Hepatic stellate cell (primary cell): ENCODE measurements at regions not wholly inside any gene's neighbourhood (a gene's known extent, or its start where the extent isn't known, plus 50 kb on each side); places are given as distances from the start of the nearest gene placed in this dataset.

Experiments used
- DNase-seq: peaks from one replicate; pipeline ENCODE4 v3.0.0; 2011; ENCODE audit warnings: low spot score

DNA sequence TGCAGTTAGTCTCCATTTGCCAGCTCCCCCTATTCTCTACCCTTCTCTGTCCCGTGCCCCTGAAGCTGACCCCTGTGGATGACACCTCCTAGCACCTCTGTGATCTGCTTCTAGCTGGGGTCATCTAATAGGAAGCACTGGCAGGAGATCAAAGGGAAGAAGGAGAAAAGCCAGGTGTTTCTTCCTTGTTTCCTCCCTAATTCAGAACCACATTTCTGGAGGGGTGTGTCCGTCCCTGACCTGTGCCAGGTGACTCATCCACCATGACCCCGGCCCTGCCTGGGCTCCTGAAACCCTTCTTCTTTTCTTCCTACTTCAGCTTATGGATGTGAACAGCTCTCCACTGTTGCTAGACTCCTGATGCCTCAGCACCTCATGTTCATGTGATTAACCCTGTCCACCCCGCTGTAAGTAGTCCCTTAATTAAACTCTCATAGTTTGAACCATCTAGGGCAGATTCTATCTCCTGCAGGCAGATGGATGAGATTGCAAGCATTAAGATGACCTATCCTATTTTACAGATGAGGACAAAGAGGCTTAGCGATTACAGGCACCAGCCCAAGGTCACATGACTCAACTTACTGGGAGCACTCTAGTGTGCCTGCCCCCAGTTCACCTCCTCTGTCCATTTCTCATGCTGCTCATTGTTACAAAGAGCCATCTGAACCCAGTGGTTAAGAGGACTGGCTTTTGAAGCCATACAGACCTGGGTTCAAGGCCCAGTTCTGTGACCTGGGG is 770.5 kb downstream of the MED13L start:
- no peak for DNase-seq

DNA sequence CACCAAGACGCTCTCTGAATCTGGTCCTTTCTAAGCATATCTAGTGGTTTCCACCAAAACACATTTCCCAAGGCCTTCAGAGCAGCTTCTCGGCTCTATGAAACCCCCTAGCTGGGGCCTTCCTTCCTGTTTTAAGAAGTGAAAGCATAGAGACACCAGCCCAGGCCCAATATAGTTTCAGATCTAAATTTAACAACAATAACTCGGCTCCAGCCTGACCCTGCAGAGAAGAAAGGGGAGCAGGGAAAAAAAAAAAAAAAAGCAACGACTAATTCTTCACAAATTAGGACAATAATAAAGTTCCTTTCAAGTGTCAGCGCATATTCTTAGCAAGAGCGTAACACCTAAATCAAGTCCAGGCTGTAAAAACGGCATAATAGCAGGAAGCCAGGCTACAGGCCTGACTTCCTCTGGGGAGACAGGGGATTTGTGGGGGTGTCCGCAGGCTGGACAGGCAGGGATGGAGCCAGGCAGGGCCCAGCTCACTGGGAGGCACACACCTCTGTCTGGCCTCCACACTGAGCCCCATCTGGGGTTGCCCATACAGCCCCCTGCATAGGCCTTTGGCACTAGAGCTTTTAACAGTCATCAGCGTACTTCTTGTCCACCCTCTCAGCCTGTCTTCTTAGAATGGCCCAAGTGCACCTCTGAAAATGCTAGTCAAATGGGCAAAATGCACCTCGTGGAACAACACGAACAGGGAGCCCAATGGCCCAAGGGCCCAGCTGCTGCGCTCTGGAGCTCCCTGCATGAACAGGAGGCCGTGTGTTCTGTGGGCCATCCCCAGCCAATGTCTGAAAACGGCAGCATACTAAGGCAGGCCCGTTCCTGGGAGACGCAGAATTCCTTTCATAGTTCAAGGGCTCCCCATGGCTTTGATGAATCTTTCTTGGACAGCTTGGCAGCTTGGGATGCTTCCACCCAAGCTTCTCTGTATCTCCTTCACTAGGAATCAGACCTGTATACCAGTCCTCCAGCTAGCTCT is 772.9 kb downstream of the MED13L start:
- no peak for DNase-seq

DNA sequence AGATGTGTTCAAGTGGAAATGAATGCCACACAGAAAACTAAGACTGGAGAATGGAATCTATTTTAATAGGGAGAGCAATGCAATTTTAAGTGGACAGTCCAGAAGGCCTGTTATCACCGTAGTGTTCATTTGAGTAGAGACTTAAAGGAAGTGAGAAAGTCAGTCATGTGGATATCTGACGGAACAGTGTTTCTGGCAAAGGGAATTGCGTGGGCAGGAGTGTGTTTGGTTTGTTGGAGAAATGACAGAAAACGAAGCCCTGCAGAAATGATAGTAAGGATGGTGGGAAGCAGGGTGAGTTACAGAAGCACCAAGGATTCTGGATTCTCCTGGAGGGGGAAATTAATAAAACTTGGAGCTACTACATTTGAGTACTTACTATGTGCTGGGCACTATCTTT is 776.6 kb downstream of the MED13L start:
- no peak for DNase-seq

DNA sequence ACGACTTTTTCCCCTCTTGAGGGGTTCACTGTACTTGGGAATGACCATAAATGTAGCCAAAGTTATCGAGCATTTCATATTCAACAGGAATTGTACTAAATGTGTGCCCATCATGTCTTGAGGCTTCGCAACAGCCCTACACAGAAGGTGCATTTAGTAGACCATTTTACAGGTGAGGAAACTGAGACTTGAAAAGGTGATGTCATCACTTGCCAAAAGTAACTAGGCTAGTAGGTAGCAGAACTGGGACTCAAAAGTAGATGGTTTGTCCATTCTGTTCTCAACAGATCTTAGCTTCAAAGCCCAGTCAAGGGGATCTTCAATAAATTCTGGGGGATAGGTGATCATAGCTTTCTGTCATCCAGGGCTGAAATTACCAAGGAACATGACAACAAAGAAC is 782.2 kb downstream of the MED13L start:
- DNase-seq: no peak

DNA sequence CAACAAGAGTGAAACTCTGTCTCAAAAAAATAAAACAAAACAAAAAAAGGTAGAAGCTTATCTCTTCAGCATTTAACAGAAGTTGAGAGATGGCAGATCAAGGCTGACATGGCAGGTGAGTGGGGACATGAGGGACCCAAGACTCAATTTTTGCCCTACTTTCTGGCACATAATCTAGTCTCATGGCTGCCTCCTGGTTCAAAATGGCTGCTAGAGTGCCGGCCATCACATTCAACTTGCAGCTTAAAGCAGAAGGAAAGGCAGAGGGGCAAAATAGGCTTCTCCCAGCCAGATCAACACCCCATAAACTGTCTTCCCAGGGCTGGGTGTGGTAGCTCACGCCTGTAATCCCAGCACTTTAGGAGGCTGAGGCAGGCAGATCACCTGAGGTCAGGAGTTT is 784.9 kb downstream of the MED13L start:
- no peak for DNase-seq

DNA sequence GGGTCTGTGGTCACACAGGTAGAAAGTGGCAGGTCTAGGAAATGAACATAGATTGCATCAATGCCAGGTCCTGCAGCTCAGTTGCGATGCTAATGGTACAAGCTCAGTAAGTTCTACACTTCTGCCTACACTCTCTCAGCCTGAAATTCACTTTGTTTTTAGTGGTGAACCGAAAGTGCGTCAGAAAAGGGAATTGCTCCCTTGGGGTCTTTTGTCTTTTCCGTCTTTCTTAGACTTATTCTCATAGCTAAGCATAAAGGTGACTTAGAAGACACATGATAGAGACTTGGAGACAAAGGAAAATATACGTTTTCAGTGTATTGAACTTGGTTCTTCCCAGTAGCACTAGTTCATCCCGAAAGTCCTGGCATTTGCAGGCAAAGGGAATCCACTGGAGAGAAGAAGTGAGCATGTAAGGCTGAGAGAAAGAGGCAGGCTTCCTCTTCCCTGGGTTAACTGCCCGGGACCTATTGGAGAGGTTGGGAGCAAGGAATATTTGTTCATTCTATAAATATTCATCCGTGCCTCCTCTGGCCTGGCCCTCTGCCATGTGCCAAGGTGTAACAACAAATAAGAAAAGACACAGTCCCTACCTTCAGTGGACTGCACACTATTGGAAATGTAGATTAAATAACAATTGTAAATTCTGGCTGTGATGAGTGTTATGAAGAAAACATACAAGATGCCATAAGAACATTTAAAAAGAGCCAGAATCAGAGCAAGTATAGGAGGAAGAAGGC is 785.8 kb downstream of the MED13L start:
- no peak for DNase-seq

DNA sequence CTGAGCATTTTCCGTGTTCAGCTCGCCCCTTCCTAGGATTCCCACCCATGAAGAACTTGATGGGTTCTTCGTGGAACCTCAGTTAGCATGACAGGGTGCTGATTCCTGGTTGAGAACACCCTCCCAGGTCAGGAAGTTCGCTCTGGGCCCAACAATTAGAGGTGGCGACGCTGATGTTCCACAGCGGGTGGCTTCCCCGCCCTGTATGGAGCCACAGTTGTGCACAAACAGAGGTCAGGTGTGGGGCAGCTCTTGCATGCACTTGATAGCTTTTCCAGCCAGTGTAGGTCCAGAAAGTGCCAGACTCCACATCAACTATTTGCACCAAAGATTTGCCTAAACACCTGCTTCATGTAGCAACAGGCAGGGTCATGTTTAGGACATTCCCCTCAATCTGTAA is 788.2 kb downstream of the MED13L start:
- DNase-seq: no peak

DNA sequence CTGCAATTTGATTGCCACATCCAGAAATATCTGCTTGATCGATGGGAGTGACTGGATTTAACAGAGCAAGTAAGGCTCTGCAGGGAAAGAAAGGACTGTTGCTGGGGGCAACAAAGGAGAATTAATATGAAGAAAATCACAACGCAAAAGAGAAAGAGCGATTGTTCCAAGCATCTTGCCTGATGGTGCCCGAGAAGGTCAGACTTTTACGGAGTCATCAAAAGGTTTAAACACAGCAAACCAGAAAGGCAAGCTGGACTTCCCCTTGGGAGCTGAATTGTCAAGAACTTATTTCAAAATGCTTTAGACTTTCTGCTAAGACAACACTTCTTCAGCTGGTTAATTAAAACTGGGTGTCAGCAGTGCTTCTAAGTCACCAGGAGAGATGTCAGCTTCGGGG is 791.5 kb downstream of the MED13L start:
- DNase-seq: no peak

DNA sequence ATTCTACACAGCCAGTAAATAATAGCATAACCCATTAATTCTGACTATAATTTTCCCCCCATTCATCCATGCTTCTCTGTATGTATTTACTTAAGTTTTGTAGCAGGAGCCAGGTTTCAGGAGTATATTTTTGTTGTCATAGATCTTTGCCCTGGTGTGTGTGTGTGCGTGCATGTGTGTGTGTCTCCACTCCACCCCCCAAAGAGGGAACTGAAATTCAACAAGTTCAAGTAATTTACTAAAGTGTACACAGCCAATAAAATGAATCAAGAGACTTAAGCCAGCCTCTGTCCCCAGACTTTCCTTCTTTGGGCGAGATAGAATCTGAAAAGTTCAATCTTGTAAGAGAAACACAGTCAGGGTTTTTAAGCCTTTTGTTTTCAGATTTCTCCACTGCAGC is 792.0 kb downstream of the MED13L start:
- no peak for DNase-seq

DNA sequence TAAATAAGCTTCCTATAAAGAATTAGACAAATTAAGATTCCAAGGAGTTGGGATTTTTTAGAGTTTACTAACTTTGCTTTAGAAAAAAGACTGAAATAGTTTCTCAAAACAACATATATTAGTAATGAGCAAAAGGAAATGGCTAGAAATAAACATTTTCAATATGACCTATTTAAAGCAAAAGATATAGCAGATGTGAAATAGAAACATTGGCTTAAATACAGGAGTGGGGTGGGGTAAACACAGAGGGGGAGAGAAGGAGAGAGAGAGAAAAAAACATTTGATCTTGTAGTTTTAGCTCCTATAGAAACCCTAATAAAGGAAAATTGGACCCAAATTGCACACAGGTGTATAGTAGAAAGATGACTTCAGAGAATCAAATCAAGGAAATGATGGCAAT is 794.5 kb downstream of the MED13L start:
- no peak for DNase-seq

DNA sequence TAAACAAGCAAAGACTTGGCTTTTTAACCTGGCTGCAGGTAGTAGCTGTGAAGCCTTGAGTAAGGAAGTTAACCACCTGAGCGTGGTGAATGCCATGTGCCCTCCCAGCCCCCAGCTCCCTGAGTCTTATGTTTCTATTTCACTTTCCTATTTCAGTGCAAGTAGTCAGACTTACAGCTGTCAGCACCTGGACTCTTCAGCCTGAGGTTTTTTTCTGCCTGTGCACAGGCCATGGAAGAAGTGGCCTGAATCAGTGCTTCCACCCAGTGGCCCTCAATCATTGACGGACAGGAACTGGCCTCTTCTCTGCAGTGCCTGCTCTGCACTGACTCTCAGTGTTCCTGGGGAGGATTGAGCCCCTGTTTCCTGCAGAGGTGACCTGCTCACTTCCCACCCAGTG is 796.4 kb downstream of the MED13L start:
- DNase-seq: no peak

DNA sequence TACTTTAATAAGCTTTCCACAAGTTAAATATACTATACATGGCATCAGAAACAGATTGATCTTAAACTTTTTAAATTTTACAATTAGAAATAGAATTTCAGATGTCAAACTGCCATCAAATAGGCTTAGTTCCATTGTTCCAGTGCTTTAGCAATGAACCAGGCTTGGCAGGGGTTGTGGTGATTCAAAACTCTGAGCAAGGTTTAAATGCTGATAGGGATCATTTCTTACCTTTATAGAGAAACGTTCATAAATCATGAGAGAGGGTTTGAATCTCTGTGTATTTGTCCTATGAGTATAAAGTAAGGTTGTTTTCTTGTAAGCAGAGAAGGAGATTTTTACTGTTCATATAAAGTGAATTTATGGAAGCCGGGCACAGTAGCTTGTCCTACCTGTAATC is 794.5 kb upstream of the TBX3 start:
- no peak for DNase-seq

DNA sequence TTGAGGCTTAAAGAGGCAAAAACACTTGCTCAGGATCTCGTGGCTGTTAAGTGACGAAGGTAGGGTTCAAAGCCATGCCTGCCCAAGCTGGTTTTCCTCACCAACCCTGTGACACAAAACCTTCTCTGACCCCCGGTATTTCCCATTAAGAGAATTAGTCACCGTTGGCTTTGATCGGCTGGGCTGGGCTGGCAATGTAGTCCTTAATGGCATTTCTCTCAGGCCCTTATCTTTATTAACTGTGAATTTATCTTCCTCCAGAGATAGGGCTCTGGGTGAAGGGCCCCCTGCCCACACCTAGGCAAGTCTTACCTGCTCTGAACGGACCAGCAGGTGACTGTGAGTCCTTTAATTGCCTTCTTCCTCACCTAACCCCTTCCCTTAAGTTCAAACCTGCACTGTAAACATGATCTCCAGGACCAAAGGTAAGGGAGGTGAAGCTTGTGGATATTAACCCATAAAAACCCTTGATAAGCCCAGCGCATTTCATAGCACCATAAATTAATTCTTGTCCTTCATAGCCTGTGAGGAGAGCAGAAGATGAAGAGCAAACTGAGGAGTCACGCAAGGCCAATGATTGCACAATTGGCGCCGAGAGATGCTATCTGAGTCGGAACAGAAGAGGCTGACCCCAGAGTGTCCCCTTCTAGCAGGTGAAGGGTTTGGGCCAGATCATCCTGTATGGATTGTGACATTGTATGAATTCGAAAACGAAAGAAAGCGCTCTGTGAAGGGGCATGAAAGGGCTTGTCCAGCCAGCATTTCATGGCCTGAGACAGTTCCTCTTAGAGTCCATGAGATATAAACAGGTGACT is 790.8 kb upstream of the TBX3 start:
- DNase-seq: no peak

DNA sequence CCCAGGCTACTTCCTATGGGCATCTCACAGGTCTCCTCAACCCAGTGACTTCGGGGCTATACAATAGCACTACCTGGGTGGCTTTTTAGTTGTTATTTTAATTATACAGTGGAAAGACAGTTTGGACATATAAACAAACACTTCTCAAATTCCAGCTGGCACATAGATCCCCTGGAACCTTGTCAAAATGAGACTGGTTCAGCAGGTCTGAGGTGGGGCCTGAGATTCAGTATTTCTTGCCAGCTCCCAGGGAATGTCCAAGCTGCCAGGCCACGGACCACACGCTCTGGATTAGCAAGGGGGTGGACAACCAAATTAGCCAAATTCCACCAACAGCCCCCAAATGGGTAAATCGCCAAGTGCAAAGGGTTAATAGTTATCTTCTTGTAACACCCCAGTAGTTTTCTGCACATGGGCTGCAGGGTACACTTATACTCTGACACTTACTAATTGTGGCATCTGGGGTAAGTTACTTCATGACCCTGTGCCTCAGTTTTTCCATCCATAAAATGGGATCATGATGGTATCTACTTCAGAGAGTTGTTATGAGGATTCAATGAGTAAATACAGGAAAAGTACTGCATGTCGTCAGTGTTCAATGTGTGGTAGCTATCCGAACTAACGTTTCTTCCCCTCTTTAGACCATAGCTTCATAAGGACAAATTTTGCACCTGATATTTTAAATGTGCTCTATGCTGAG is 789.4 kb upstream of the TBX3 start:
- DNase-seq: no peak

DNA sequence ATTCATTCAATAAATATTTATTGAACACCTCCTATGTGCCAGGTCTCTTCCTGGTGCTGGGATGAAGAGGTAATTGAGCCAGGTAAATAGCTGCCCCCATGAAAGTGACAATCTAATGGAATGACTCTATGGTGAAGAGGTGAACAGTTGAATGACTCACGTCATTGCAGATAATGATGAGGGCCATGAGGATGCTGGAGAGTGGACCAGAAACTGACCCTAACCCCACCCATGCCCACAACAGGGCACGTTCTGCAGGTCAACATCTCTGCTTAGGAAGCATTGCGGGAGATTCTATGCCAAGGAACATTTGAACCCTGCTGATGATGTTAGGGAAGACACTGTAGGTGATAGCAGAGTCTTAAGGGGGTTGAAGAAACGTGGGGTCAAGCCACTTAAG is 788.9 kb upstream of the TBX3 start:
- DNase-seq: no peak

DNA sequence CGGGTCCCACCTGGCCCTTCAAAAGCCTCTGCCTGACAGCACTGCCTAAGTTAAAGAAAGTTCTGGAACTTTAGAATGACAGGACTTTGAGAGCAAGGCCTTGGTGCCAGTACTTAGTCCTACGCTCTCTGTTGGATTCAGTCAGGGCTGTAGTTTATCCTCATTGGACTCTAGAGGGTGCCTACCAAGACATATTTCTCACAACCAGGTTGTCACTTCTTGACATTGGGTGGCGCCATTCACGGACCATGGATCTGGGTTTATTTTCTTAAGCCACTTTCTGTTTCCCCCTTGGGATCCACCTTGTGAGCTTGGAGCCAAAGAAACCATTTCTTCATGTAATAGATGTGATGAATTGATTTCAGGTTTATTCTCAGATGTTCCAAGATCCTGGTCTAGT is 787.0 kb upstream of the TBX3 start:
- no peak for DNase-seq

DNA sequence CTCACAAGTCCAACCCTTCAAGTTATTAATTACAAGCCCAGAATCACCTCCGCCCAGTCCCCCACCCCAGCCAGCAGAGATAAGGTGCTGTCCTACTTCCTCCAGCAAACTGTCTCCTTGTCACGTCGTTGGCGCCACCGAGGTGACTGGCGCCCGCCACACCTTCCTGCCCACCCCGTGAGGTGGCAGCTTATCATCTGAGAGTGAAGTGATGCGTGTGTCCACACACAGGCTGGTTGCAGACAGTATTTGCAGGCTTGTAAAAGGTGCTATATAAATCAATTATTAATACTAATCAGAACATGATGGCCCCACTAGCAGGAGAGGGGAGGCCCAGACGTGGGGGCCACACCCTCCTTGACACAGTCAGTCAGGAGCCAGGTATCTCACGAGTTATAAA is 786.6 kb upstream of the TBX3 start:
- DNase-seq: no peak

DNA sequence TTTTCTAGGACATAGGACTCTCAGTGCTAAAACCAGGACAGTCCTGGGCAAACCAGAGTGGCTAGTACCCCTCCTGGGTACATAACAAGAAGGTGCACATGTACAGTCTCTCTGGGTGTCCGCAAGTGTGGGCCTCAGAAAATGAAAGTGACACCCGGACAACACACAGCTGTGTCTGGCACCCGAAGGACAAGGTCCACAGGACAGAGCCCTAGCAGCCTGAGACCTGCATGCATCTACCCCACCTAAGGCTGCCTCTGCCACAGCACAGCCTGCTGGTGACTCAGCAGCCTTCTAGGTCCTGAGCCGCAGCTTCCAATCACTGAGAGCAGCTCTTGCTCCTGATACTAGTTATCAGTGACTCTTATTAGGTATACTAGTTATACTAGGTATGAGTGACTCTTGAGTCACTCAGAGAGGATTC is 784.1 kb upstream of the TBX3 start:
- no peak for DNase-seq

DNA sequence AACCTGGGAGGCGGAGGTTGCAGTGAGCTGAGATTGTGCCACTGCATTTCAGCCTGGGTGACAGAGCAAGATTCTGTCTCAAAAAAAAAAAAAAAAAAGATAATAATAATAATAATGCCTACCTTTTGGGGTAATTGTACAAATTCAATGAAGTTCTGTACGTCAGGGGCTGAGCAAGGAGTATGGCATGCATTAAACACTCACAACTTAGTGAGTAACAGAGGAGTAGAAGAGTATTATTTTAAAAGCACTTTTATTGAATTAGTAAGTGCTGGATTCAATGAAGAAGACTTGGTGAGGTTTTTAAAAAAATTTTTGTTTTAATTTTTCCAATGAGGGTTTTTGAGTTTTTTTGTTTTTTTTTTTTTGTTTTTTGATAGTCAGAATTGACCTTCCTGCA is 783.6 kb upstream of the TBX3 start:
- DNase-seq: no peak

DNA sequence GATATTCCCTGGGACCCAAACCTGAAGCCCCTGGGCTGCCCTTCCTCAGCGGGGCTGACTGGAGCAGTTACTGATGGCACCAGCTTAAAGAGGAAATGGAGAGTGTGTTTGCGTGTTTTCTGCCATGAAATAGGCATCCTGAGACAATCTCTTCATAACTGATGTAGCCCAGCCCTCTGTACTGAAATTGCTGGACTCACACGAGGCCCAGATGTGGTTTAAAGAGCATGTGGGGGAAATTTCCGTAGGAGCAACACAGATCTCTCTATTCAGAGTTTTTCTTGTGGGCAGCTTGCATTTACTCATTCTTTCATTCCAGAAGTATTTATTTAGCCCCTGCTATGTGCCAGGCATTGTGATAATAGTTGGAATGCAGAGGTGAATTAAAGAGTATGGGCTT is 782.1 kb upstream of the TBX3 start:
- no peak for DNase-seq

DNA sequence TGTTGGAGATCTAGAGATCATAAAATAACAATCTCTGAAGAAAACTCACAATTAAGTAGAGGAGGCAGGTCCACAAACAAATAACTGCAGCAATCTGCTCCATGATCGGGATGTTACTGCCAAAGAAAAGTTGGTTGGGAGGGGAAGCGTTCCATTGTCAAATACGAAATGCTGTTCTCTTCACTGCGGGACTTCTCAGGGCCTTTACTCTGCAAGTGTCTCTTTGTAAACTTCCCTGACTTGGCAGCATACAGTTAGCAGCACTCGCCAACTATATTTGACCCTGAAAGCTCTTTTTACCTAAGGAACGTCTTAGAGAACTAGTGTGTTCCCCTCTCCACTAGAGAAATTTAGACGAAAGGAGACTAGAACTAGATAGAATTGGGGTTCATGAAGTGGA is 780.7 kb upstream of the TBX3 start:
- DNase-seq: no peak
